ENCODE measurements at regions not wholly inside any gene's neighbourhood (a gene's known extent, or its start where the extent isn't known, plus 50 kb on each side); places are given as distances from the start of the nearest gene placed in this dataset.

- TF ChIP-seq CTCF (IDR thresholded peaks at IDR 0.05; ENCODE audit: control insufficient read depth, insufficient read depth, low read depth, low read length, missing control alignments): no peak
- DNase-seq (ENCODE audit: low read depth): no peak
- H3K4me3 ChIP-seq (ENCODE audit: control insufficient read depth, low read depth, low read length): no peak overlapping the region
These were observed 487.4 kb downstream of the NR2F2 start for GRCh38 chr15:96817900-96818299.

- TF ChIP-seq CTCF (IDR thresholded peaks at IDR 0.05; ENCODE audit: control insufficient read depth, insufficient read depth, low read depth, low read length, missing control alignments): no peak
- H3K4me3 ChIP-seq (ENCODE audit: control insufficient read depth, low read depth, low read length): no peak overlapping the region
- no peak for DNase-seq (ENCODE audit: low read depth)
These were observed 488.4 kb downstream of the NR2F2 start for GRCh38 chr15:96818861-96819260.

GRCh38 chr15:96827981-96828380 is 497.5 kb downstream of the NR2F2 start:
- TF ChIP-seq CTCF (IDR thresholded peaks at IDR 0.05; ENCODE audit: control insufficient read depth, insufficient read depth, low read depth, low read length, missing control alignments): no peak
- no peak overlapping the region for H3K4me3 ChIP-seq (ENCODE audit: control insufficient read depth, low read depth, low read length)
- DNase-seq (ENCODE audit: low read depth): no peak

GRCh38 chr15:96837241-96837970 is 506.9 kb downstream of the NR2F2 start:
- no peak overlapping the region for H3K4me3 ChIP-seq (ENCODE audit: control insufficient read depth, low read depth, low read length)
- TF ChIP-seq CTCF (IDR thresholded peaks at IDR 0.05; ENCODE audit: control insufficient read depth, insufficient read depth, low read depth, low read length, missing control alignments): no peak
- no peak for DNase-seq (ENCODE audit: low read depth)

- no peak overlapping the region for H3K4me3 ChIP-seq (ENCODE audit: control insufficient read depth, low read depth, low read length)
- no peak for TF ChIP-seq CTCF (IDR thresholded peaks at IDR 0.05; ENCODE audit: control insufficient read depth, insufficient read depth, low read depth, low read length, missing control alignments)
- DNase-seq (ENCODE audit: low read depth): no peak
These were observed 507.6 kb downstream of the NR2F2 start for GRCh38 chr15:96838081-96838480.

- no peak for DNase-seq (ENCODE audit: low read depth)
- TF ChIP-seq CTCF (IDR thresholded peaks at IDR 0.05; ENCODE audit: control insufficient read depth, insufficient read depth, low read depth, low read length, missing control alignments): no peak
- no peak overlapping the region for H3K4me3 ChIP-seq (ENCODE audit: control insufficient read depth, low read depth, low read length)
These were observed 518.9 kb downstream of the NR2F2 start for GRCh38 chr15:96849271-96849900.

Measured in AG09309 (cell line).